NCI-H526 (cell line): ENCODE measurements at regions not wholly inside any gene's neighbourhood (a gene's known extent, or its start where the extent isn't known, plus 50 kb on each side); places are given as distances from the start of the nearest gene placed in this dataset.

Experiments used
- DNase-seq, 2 experiments: peaks; one replicate each; lab custom pipeline; 2025; lab: John Stamatoyannopoulos, UW

- DNase-seq, result no peak
Observed at GRCh38 chr2:71864085-71864484, 283.6 kb downstream of the CYP26B1 start.

GRCh38 chr2:71863396-71863795, 284.3 kb downstream of the CYP26B1 start:
- no peak for DNase-seq

GRCh38 chr2:71862921-71863320, 284.7 kb downstream of the CYP26B1 start:
- no peak for DNase-seq

- DNase-seq, result no peak
Observed at GRCh38 chr2:71861186-71862160, 286.2 kb downstream of the CYP26B1 start.

GRCh38 chr2:71860381-71860926, 287.2 kb downstream of the CYP26B1 start:
- no peak for DNase-seq

GRCh38 chr2:71859211-71859847, 288.3 kb downstream of the CYP26B1 start:
- DNase-seq, result no peak

- DNase-seq, result no peak
Observed at GRCh38 chr2:71858071-71858470, 289.6 kb downstream of the CYP26B1 start.

GRCh38 chr2:71857636-71858035, 290.0 kb downstream of the CYP26B1 start:
- DNase-seq, result no peak

GRCh38 chr2:71856773-71857525, 290.7 kb downstream of the CYP26B1 start:
- DNase-seq, result no peak

GRCh38 chr2:71853858-71854257, 293.8 kb downstream of the CYP26B1 start:
- no peak for DNase-seq

GRCh38 chr2:71852141-71852711, 295.4 kb downstream of the CYP26B1 start:
- DNase-seq, result no peak

GRCh38 chr2:71851094-71851750, 296.4 kb downstream of the CYP26B1 start:
- no peak for DNase-seq

- DNase-seq, result no peak
Observed at GRCh38 chr2:71850306-71850801, 297.3 kb downstream of the CYP26B1 start.

GRCh38 chr2:71849607-71850305, 297.9 kb downstream of the CYP26B1 start:
- no peak for DNase-seq

- DNase-seq, result no peak
Observed at GRCh38 chr2:71849111-71849510, 298.6 kb downstream of the CYP26B1 start.

- no peak for DNase-seq
Observed at GRCh38 chr2:71846669-71847291, 300.9 kb downstream of the CYP26B1 start.

GRCh38 chr2:71846072-71846471, 301.6 kb downstream of the CYP26B1 start:
- no peak for DNase-seq

GRCh38 chr2:71844967-71845366, 302.7 kb downstream of the CYP26B1 start:
- no peak for DNase-seq

GRCh38 chr2:71843391-71843850, 304.2 kb downstream of the CYP26B1 start:
- DNase-seq, result no peak

- DNase-seq, result no peak
Observed at GRCh38 chr2:71842744-71843143, 304.9 kb downstream of the CYP26B1 start.
